Vagina (tissue), 2 donors: ENCODE measurements at regions not wholly inside any gene's neighbourhood (a gene's known extent, or its start where the extent isn't known, plus 50 kb on each side); places are given as distances from the start of the nearest gene placed in this dataset.
"Not testable (repeated sequence)": the region's sequence is repeated elsewhere in the genome, so short reads cannot be mapped to it uniquely, and the experiment has no call there.

Source experiments
- DNase-seq, 2 donors: peaks; one replicate each; pipeline ENCODE4 v3.0.0-alpha.2; 2017; ENCODE audit errors: extremely low spot score in 2 of 2
- H3K27ac ChIP-seq: fragments of 200-600 bp; sonication (generic); one replicate; pipeline ENCODE4 v1.5.1; 2019
- H3K27me3 ChIP-seq: fragments of 200-600 bp; sonication (generic); one replicate; pipeline ENCODE4 v1.5.1; 2019
- H3K36me3 ChIP-seq, 2 donors: fragments of 200-600 bp; sonication (generic); one replicate each; pipeline ENCODE4 v1.5.1; 2017 to 2019
- H3K4me1 ChIP-seq: fragments of 200-600 bp; sonication (generic); one replicate; pipeline ENCODE4 v1.5.1; 2019
- H3K4me3 ChIP-seq, 2 donors: fragments of 200-600 bp; sonication (generic); 1 replicate in 1 of 2; 2 replicates in 1 of 2; pipeline ENCODE4 v1.5.1; 2016 to 2019
- H3K9me3 ChIP-seq: fragments of 200-600 bp; sonication (generic); one replicate; pipeline ENCODE4 v1.5.1; 2019
- CTCF ChIP-seq, 3 experiments: fragments of 450-650 bp in 2 of 3; fragments of 200-600 bp in 1 of 3; sonication (generic) in 1 of 3; IDR thresholded peaks; one replicate each; pipeline ENCODE4 v1.5.1; 2017 to 2019; ENCODE audit warnings: antibody characterized with exemption in 3 of 3, mild to moderate bottlenecking in 2 of 3, moderate library complexity in 2 of 3
- POLR2A ChIP-seq, 2 donors: fragments of 450-650 bp; IDR thresholded peaks; one replicate each; pipeline ENCODE4 v1.6.1; 2017; ENCODE audit warnings: antibody characterized with exemption in 2 of 2, mild to moderate bottlenecking in 2 of 2, moderate library complexity in 2 of 2
- POLR2AphosphoS5 ChIP-seq, 2 donors: sonication (generic); formaldehyde crosslinking; IDR thresholded peaks; one replicate each; pipeline ENCODE4 v1.9.0; 2017; ENCODE audit warnings: antibody characterized with exemption in 2 of 2, mild to moderate bottlenecking in 2 of 2, low read depth in 1 of 2; ENCODE audit not compliant: insufficient read depth in 1 of 2
- intact Hi-C: fragments of 100-400 bp; cut with DNase I; formaldehyde crosslinking; loops from one replicate; pipeline ENCODE4 v1.15.1; 2023

DNA sequence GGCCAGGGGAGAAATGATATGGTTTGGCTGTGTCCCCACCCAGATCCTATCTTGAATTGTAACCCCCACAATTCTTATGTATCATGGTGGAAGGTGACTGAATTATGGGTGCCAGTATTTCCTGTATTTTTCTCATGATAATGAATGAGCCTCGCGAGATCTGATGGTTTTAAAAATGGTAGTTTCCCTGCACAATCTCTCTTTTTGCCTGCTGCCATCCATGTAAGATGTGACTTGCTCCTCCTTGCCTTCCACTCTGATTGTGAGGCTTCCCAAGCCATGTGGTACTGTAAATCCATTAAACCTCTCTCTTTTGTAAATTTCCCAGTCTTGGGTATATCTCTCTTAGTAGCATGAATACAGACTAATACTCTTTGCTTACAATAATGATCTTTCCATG lies 1453.9 kb upstream of the B3GALT2 start:
- H3K9me3 ChIP-seq: no peaks in the 10 kb centered on the region
- intact Hi-C loops: no loop called here
- TF ChIP-seq POLR2AphosphoS5 (IDR thresholded peaks at IDR 0.05; ENCODE audit: insufficient read depth in 1 of 2, low read depth in 1 of 2) (no peak), POLR2A (IDR thresholded peaks at IDR 0.05) (no peak), CTCF (IDR thresholded peaks at IDR 0.05) (no peak)
- no peak for DNase-seq
- no peaks in the 10 kb centered on the region for H3K4me1 ChIP-seq
- no peaks in the 10 kb centered on the region for H3K36me3 ChIP-seq
- H3K27me3 ChIP-seq: no peaks in the 10 kb centered on the region
- no peak overlapping the region for H3K4me3 ChIP-seq
- no peak overlapping the region for H3K27ac ChIP-seq

DNA sequence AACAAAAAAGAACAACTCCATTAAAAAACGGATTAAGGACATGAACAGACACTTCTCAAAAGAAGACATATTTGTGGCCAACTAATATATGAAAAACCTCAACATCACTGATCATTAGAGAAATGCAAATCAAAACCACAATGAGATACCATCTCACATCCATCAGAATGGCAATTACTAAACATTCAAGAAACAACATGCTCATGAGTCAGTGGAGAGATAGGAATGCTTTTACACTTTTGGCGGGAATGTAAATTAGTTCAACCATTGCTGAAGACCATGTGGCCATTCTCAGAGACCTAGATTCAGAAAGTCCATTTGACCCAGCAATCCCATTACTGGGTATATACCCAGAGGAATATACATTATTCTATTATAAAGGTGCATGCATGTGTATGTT lies 1442.6 kb upstream of the B3GALT2 start:
- TF ChIP-seq POLR2AphosphoS5 (IDR thresholded peaks at IDR 0.05; ENCODE audit: insufficient read depth in 1 of 2, low read depth in 1 of 2) (no peak), POLR2A (IDR thresholded peaks at IDR 0.05) (no peak), CTCF (IDR thresholded peaks at IDR 0.05) (no peak)
- H3K27ac ChIP-seq: no peak overlapping the region
- intact Hi-C loops: no loop called here

GRCh38 chr1:194624833-194625232 lies 1438.4 kb upstream of the B3GALT2 start:
- Histone ChIP-seq H3K27ac (no peak overlapping the region), H3K36me3 (no peaks in the 10 kb centered on the region), H3K27me3 (no peaks in the 10 kb centered on the region), H3K4me3 (no peak overlapping the region), H3K4me1 (no peaks in the 10 kb centered on the region), H3K9me3 (no peaks in the 10 kb centered on the region)
- no peak for TF ChIP-seq POLR2A (IDR thresholded peaks at IDR 0.05)
- no peak for TF ChIP-seq POLR2AphosphoS5 (IDR thresholded peaks at IDR 0.05; ENCODE audit: insufficient read depth in 1 of 2, low read depth in 1 of 2)
- TF ChIP-seq CTCF (IDR thresholded peaks at IDR 0.05): no peak
- intact Hi-C loops: no loop called here
- DNase-seq: no peak

More for the DNA sequence above, 1442.6 kb upstream of the B3GALT2 start:
- Histone ChIP-seq H3K27me3 (no peaks in the 10 kb centered on the region), H3K9me3 (no peaks in the 10 kb centered on the region), H3K4me3 (no peak overlapping the region), H3K36me3 (no peaks in the 10 kb centered on the region), H3K4me1 (no peaks in the 10 kb centered on the region)
- DNase-seq: no peak

DNA sequence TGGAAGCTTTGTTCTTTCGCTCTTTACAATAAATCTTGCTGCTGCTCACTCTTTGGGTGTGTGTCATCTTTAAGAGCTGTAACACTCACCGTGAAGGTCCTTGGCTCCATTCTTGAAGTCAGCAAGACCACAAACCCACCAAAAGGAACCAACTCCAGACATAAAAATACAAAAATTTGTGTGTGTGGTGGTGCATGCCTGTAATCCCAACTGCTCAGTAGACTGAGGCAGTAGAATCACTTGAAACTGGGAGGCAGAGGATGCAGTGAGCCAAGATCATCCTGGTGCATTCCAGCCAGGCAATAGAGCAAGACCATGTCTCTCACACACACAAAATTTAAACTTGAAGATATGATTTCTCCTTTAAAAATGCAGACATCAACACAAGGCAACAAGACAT lies 1431.7 kb upstream of the B3GALT2 start:
- H3K4me1 ChIP-seq: no peaks in the 10 kb centered on the region
- DNase-seq: no peak
- H3K36me3 ChIP-seq: no peaks in the 10 kb centered on the region
- intact Hi-C loops: no loop called here
- H3K4me3 ChIP-seq: no peak overlapping the region
- TF ChIP-seq POLR2A (IDR thresholded peaks at IDR 0.05): no peak
- no peak for TF ChIP-seq POLR2AphosphoS5 (IDR thresholded peaks at IDR 0.05; ENCODE audit: insufficient read depth in 1 of 2, low read depth in 1 of 2)
- no peak for TF ChIP-seq CTCF (IDR thresholded peaks at IDR 0.05)
- no peaks in the 10 kb centered on the region for H3K27me3 ChIP-seq
- no peaks in the 10 kb centered on the region for H3K9me3 ChIP-seq
- no peak overlapping the region for H3K27ac ChIP-seq

- H3K9me3 ChIP-seq, H3K27ac ChIP-seq, H3K4me3 ChIP-seq, H3K36me3 ChIP-seq, H3K4me1 ChIP-seq, intact Hi-C loops, H3K27me3 ChIP-seq, DNase-seq: not testable (repeated sequence)
Measured at GRCh38 chr1:194617272-194617671, 1430.9 kb upstream of the B3GALT2 start.

GRCh38 chr1:194616835-194617234 lies 1430.4 kb upstream of the B3GALT2 start:
- TF ChIP-seq POLR2A (IDR thresholded peaks at IDR 0.05) (no peak), CTCF (IDR thresholded peaks at IDR 0.05) (no peak), POLR2AphosphoS5 (IDR thresholded peaks at IDR 0.05; ENCODE audit: insufficient read depth in 1 of 2, low read depth in 1 of 2) (no peak)
- no peak overlapping the region for H3K4me3 ChIP-seq
- no peaks in the 10 kb centered on the region for H3K27me3 ChIP-seq
- H3K27ac ChIP-seq: no peak overlapping the region
- no peaks in the 10 kb centered on the region for H3K4me1 ChIP-seq
- intact Hi-C loops: no loop called here
- H3K9me3 ChIP-seq: no peaks in the 10 kb centered on the region
- H3K36me3 ChIP-seq: no peaks in the 10 kb centered on the region
- no peak for DNase-seq
